Natural killer cell (primary cell): ENCODE measurements at regions not wholly inside any gene's neighbourhood (a gene's known extent, or its start where the extent isn't known, plus 50 kb on each side); places are given as distances from the start of the nearest gene placed in this dataset.

Experiments
- ATAC-seq, 3 donors: fragments of 150-1000 bp in 2 of 3; fragments of 200-7000 bp in 1 of 3; cut with Tn5 transposase; 1 replicate in 1 of 3; 2 replicates in 2 of 3; pipeline ENCODE4 v1.10.0; 2021; ENCODE audit warnings: mild to moderate bottlenecking in 2 of 3, moderate library complexity in 2 of 3
- DNase-seq, 2 donors: peaks; one replicate each; pipeline versions ENCODE4 v3.0.0 to v3.0.0-alpha.2; 2013 to 2021; ENCODE audit warnings: mixed read lengths in 1 of 2
- H3K27ac ChIP-seq: one replicate; pipeline ENCODE4 v1.5.1; 2013; ENCODE audit warnings: mild to moderate bottlenecking, low read length
- H3K27me3 ChIP-seq: one replicate; pipeline ENCODE4 v1.6.1; 2013; ENCODE audit warnings: low read length; ENCODE audit not compliant: control insufficient read depth, insufficient read depth
- H3K36me3 ChIP-seq: one replicate; pipeline ENCODE4 v1.6.1; 2013; ENCODE audit warnings: low read length; ENCODE audit not compliant: control insufficient read depth, insufficient read depth
- H3K4me1 ChIP-seq: one replicate; pipeline ENCODE4 v1.6.1; 2013; ENCODE audit warnings: low read length; ENCODE audit not compliant: control insufficient read depth, insufficient read depth
- H3K4me3 ChIP-seq: one replicate; pipeline ENCODE4 v1.5.1; 2013; ENCODE audit warnings: low read length
- H3K9me3 ChIP-seq: one replicate; pipeline ENCODE4 v1.6.1; 2013; ENCODE audit warnings: low read length; ENCODE audit not compliant: control insufficient read depth, insufficient read depth
- H3K27ac Mint-ChIP-seq, 2 donors: one replicate each; pipeline ENCODE4 v1.8.0; 2022; ENCODE audit warnings: mild to moderate bottlenecking in 2 of 2, mixed read lengths in 2 of 2, moderate library complexity in 1 of 2
- H3K27me3 Mint-ChIP-seq, 2 donors: one replicate each; pipeline ENCODE4 v1.8.0; 2022; ENCODE audit warnings: low read depth in 2 of 2, mixed read lengths in 2 of 2
- H3K36me3 Mint-ChIP-seq: one replicate; pipeline ENCODE4 v1.8.0; 2022; ENCODE audit warnings: mixed read lengths
- H3K4me1 Mint-ChIP-seq, 2 donors: one replicate each; pipeline ENCODE4 v1.8.0; 2022; ENCODE audit warnings: mixed read lengths in 2 of 2
- H3K4me3 Mint-ChIP-seq: one replicate; pipeline ENCODE4 v1.8.0; 2022; ENCODE audit warnings: mild to moderate bottlenecking, moderate library complexity, mixed read lengths
- H3K9me3 Mint-ChIP-seq, 2 donors: one replicate each; pipeline ENCODE4 v1.8.0; 2022; ENCODE audit warnings: mixed read lengths in 2 of 2
- CTCF ChIP-seq: fragments of 200-600 bp; IDR thresholded peaks from one replicate; pipeline ENCODE4 v1.8.0; 2022; ENCODE audit warnings: antibody characterized with exemption
- WGBS: methylation state at CpG from one replicate; pipeline ENCODE4 v1.1.7; 2013; ENCODE audit warnings: missing lambda C conversion rate; ENCODE audit not compliant: insufficient coverage; 5-methylcytosine and 5-hydroxymethylcytosine counted together
- intact Hi-C: fragments of 100-400 bp; cut with micrococcal nuclease; formaldehyde crosslinking; loops from one replicate; pipeline ENCODE4 v1.14.2; 2022

DNA sequence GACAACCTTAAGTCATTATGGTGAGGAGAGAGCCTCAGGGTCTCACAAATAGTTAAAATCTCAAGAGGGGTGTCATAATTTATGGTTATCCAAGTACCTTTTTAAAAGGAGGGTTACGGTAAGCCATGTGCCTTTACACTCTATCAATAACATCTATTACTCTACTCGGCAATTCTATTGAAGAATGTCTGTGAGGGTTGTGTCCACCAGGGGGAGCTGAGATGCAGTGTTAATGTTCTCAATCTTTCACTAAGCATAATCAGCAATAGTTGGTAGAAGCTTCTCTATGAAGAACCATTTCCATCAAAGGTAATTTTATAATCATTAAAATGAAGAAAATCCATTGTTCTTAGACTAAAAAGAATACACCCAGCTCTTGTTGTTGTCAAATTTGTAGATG is 457.4 kb downstream of the CENPC start:
- DNase-seq = peak in 1 of 2 donors; percentile 47
- Mint-ChIP-seq H3K9me3 (no peaks in the 10 kb centered on the region), H3K4me3 (no peak overlapping the region), H3K4me1 (no peaks in the 10 kb centered on the region), H3K36me3 (no peaks in the 10 kb centered on the region), H3K27me3 (no peaks in the 10 kb centered on the region), H3K27ac (no peak overlapping the region)
- no peak overlapping the region for H3K27ac ChIP-seq
- no CpG with 5 or more reads among the region's 2 CpGs for WGBS
- TF ChIP-seq CTCF = no peak
- no peaks in the 10 kb centered on the region for H3K9me3 ChIP-seq
- H3K4me1 ChIP-seq = no peaks in the 10 kb centered on the region
- H3K27me3 ChIP-seq = no peaks in the 10 kb centered on the region
- intact Hi-C loops = loop anchor here (5.0 kb wide), 1 partner anchor 239 kb away; no protein-coding TSS in a partner anchor
- no peaks in the 10 kb centered on the region for H3K36me3 ChIP-seq
- H3K4me3 ChIP-seq = no peak overlapping the region
- ATAC-seq = no peak

GRCh38 chr4:67084783-67085182 is 460.5 kb downstream of the CENPC start:
- ATAC-seq (no peak), DNase-seq (no peak)
- WGBS = 75% methylated on average over 2 of the region's 2 CpGs
- peaks cover 0 to 2% of the 10 kb centered on the region in 2 donors for H3K9me3 Mint-ChIP-seq
- no peaks in the 10 kb centered on the region for H3K27me3 Mint-ChIP-seq
- Histone ChIP-seq H3K9me3 (no peaks in the 10 kb centered on the region), H3K4me3 (no peak overlapping the region), H3K36me3 (no peaks in the 10 kb centered on the region), H3K27me3 (no peaks in the 10 kb centered on the region), H3K27ac (no peak overlapping the region), H3K4me1 (no peaks in the 10 kb centered on the region)
- no peak for TF ChIP-seq CTCF
- intact Hi-C loops = loop anchor here (5.0 kb wide), 1 partner anchor 243 kb away; no protein-coding TSS in a partner anchor
- no peak overlapping the region for H3K4me3 Mint-ChIP-seq
- H3K4me1 Mint-ChIP-seq = no peaks in the 10 kb centered on the region
- no peak overlapping the region for H3K27ac Mint-ChIP-seq
- no peaks in the 10 kb centered on the region for H3K36me3 Mint-ChIP-seq

DNA sequence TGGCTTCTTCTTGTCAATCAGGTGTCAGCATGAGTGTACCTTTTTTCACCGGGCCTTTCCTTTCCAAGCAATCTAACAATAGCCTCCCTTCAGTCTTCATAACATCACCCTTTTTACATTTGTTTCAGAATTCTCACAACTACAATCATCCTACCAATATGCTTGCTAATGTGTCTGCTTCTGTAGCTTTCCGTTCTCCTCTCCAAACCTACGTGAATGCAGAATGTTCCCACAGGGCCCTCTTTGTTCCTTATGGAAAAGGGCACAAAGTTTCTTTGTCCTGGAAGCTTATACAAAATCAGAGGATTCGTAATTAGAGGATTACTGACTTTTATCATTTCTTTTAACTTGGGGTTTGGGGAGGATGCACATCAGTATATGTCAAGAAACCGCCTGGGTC is 461.8 kb downstream of the CENPC start:
- intact Hi-C loops = no loop called here
- Mint-ChIP-seq H3K9me3 (peaks cover 0 to 2% of the 10 kb centered on the region in 2 donors), H3K36me3 (no peaks in the 10 kb centered on the region), H3K4me3 (no peak overlapping the region), H3K27me3 (no peaks in the 10 kb centered on the region), H3K4me1 (no peaks in the 10 kb centered on the region), H3K27ac (no peak overlapping the region)
- H3K36me3 ChIP-seq = no peaks in the 10 kb centered on the region
- no peaks in the 10 kb centered on the region for H3K4me1 ChIP-seq
- H3K4me3 ChIP-seq = no peak overlapping the region
- H3K27ac ChIP-seq = no peak overlapping the region
- H3K9me3 ChIP-seq = no peaks in the 10 kb centered on the region
- no peak for TF ChIP-seq CTCF
- no peak for DNase-seq
- H3K27me3 ChIP-seq = no peaks in the 10 kb centered on the region
- WGBS = 85% methylated on average over 4 of the region's 5 CpGs
- no peak for ATAC-seq

DNA sequence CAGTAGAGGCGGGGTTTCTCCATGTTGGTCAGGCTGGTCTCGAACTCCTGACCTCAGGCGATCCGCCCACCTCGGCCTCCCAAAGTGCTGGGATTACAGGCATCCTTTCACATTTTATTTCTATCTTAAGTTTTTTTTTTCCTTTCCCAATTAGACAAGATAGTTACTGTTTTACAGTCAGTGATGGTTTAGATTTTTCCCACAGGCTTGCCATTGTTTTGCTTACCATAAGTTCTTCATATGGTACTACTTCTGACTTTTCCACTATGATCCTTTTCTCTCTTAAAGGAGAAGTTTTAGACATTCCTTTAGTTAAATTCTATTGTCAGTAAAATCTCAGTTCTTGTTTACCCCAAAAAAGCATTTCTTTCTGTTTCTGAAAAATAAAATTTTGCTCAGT is 462.6 kb downstream of the CENPC start:
- H3K4me3 ChIP-seq = no peak overlapping the region
- TF ChIP-seq CTCF = no peak
- H3K36me3 ChIP-seq = no peaks in the 10 kb centered on the region
- H3K27me3 Mint-ChIP-seq = no peaks in the 10 kb centered on the region
- 93% methylated on average over 5 of the region's 5 CpGs for WGBS
- intact Hi-C loops = no loop called here
- peaks cover 0 to 2% of the 10 kb centered on the region in 2 donors for H3K9me3 Mint-ChIP-seq
- no peak overlapping the region for H3K4me3 Mint-ChIP-seq
- no peaks in the 10 kb centered on the region for H3K4me1 ChIP-seq
- no peak overlapping the region for H3K27ac Mint-ChIP-seq
- H3K27ac ChIP-seq = no peak overlapping the region
- no peaks in the 10 kb centered on the region for H3K4me1 Mint-ChIP-seq
- H3K27me3 ChIP-seq = no peaks in the 10 kb centered on the region
- H3K36me3 Mint-ChIP-seq = no peaks in the 10 kb centered on the region
- ATAC-seq (no peak), DNase-seq (no peak)
- no peaks in the 10 kb centered on the region for H3K9me3 ChIP-seq
